Neural cell (in vitro differentiated cells): ENCODE measurements at regions not wholly inside any gene's neighbourhood (a gene's known extent, or its start where the extent isn't known, plus 50 kb on each side); places are given as distances from the start of the nearest gene placed in this dataset.

Source experiments
- H2AFZ ChIP-seq: fragments of 200-600, 300-800 bp; sonication (generic), shearing (Covaris generic); 2 replicates; pipeline ENCODE4 v1.6.0; 2014; ENCODE audit warnings: low read depth, mild to moderate bottlenecking, antibody characterized with exemption, low read length, moderate library complexity
- H3F3A ChIP-seq: fragments of 200-600 bp; shearing (Covaris generic); 2 replicates; pipeline ENCODE4 v1.6.1; 2016; ENCODE audit warnings: mild to moderate bottlenecking, moderate library complexity, mixed read lengths, antibody characterized with exemption, low read length; ENCODE audit not compliant: insufficient read depth, poor library complexity, severe bottlenecking
- H3K27ac ChIP-seq: fragments of 200-600, 300-800 bp; sonication (generic), shearing (Covaris generic); 2 replicates; pipeline ENCODE4 v1.5.1; 2014; ENCODE audit warnings: mild to moderate bottlenecking, low read length, moderate library complexity
- H3K27me3 ChIP-seq: fragments of 300-800, 200-600 bp; sonication (generic), shearing (Covaris generic); 2 replicates; pipeline ENCODE4 v1.6.0; 2014; ENCODE audit warnings: mild to moderate bottlenecking, low read depth, low read length, moderate library complexity; ENCODE audit not compliant: insufficient read depth
- H3K36me3 ChIP-seq: fragments of 300-800, 200-600 bp; sonication (generic), shearing (Covaris generic); 2 replicates; pipeline ENCODE4 v1.5.1; 2014; ENCODE audit warnings: mild to moderate bottlenecking, antibody characterized with exemption, low read length, moderate library complexity; ENCODE audit not compliant: insufficient read depth
- H3K4me2 ChIP-seq: fragments of 300-800, 200-600 bp; sonication (generic), shearing (Covaris generic); 2 replicates; pipeline ENCODE4 v1.6.0; 2014; ENCODE audit warnings: mild to moderate bottlenecking, low read length
- H3K4me3 ChIP-seq: fragments of 300-800, 200-600 bp; sonication (generic), shearing (Covaris generic); 2 replicates; pipeline ENCODE4 v1.5.1; 2014; ENCODE audit warnings: mild to moderate bottlenecking, low read length, moderate library complexity
- H3K79me2 ChIP-seq: fragments of 200-600 bp; shearing (Covaris generic); replicated peaks from 2 replicates; pipeline ENCODE4 v1.6.0; 2014; ENCODE audit warnings: mild to moderate bottlenecking, low read length, moderate library complexity; ENCODE audit not compliant: insufficient read depth
- H3K9ac ChIP-seq: fragments of 300-800, 200-600 bp; sonication (generic), shearing (Covaris generic); 2 replicates; pipeline ENCODE4 v1.6.1; 2016; ENCODE audit warnings: mild to moderate bottlenecking, low read length, mixed read lengths
- H3K9me2 ChIP-seq: fragments of 200-600 bp; shearing (Covaris generic); 2 replicates; pipeline ENCODE4 v1.6.1; 2016; ENCODE audit warnings: mild to moderate bottlenecking, low read length, mixed read lengths; ENCODE audit not compliant: insufficient read depth
- H3K9me3 ChIP-seq: fragments of 200-600, 300-800 bp; sonication (generic), shearing (Covaris generic); 2 replicates; pipeline ENCODE4 v1.6.1; 2016; ENCODE audit warnings: mild to moderate bottlenecking, mixed run types, low read length, moderate library complexity, mixed read lengths
- H4K20me1 ChIP-seq: fragments of 200-600 bp; shearing (Covaris generic); 2 replicates; pipeline ENCODE4 v1.6.1; 2016; ENCODE audit warnings: mild to moderate bottlenecking, mixed run types; ENCODE audit not compliant: insufficient read depth
- EZH2 ChIP-seq: fragments of 200-600, 300-800 bp; shearing (Covaris generic), sonication (generic); IDR thresholded peaks from 2 replicates; pipeline ENCODE4 v1.6.1; 2014; ENCODE audit warnings: antibody characterized with exemption, low read length, borderline replicate concordance, mild to moderate bottlenecking; ENCODE audit not compliant: insufficient read depth, poor library complexity, severe bottlenecking
- MXI1 ChIP-seq: fragments of 450-650 bp; conservative IDR thresholded peaks from 2 replicates; pipeline ENCODE4 v1.6.1; 2014; ENCODE audit warnings: antibody characterized with exemption, mild to moderate bottlenecking; ENCODE audit not compliant: poor library complexity, severe bottlenecking
- POLR2AphosphoS5 ChIP-seq: IDR thresholded peaks from 2 replicates; pipeline ENCODE4 v1.6.1; 2012
- TF ChIP-seq, protein P1 (sequence below): IDR thresholded peaks from 2 replicates; pipeline ENCODE4 v1.6.1; 2012; ENCODE audit warnings: borderline replicate concordance

DNA sequence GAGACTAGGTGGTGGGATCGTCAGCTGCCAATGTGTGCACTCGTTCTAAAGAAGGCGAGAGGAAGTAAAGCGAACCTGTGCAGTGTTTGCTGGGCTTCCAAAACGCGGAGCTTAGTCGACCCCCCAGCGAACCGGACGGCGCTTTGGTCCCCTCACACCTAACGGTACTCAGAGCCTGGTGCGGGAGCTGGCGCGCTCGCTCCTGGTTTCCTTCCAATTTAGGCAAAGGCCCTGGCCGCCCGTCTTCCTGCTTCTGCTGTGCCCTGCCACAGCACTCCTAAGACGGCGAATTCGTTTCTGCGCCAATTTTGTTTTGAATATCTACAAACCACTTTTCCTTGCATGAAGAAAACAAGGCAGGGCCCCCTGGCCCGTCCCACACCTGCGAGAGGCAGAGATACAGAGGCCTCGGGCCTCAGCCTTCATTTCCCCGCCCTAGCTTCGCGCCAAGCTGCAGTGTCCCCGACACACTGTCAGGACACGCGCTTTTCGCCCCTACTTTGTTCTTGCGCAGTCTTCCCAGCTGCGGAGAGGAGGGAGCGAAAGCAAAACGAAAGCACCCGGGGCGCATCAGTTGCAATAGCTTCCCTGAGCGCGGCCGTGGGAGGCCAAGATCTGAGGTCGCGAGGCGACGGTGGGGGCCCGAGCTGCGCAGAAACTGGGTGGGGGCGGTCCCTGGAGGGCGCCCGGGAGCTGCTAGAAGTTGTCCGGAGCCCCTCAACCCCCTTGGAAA lies 111.9 kb downstream of the KCNRG start:
- Histone ChIP-seq H3F3A (no peaks in the 10 kb centered on the region), H3K9me3 (no peaks in the 10 kb centered on the region), H3K79me2 (peaks cover 11% of the 10 kb centered on the region), H3K9ac (no peak overlapping the region), H3K36me3 (no peaks in the 10 kb centered on the region), H2AFZ (no peak overlapping the region), H3K9me2 (no peaks in the 10 kb centered on the region), H3K4me3 (no peak overlapping the region), H3K27ac (no peak overlapping the region), H3K27me3 (peaks cover 64% of the 10 kb centered on the region), H3K4me2 (no peak overlapping the region), H4K20me1 (no peaks in the 10 kb centered on the region)
- TF ChIP-seq POLR2AphosphoS5 (peak; percentile 65), EZH2 (peak; percentile 6)
- TF ChIP-seq, protein P1, sequence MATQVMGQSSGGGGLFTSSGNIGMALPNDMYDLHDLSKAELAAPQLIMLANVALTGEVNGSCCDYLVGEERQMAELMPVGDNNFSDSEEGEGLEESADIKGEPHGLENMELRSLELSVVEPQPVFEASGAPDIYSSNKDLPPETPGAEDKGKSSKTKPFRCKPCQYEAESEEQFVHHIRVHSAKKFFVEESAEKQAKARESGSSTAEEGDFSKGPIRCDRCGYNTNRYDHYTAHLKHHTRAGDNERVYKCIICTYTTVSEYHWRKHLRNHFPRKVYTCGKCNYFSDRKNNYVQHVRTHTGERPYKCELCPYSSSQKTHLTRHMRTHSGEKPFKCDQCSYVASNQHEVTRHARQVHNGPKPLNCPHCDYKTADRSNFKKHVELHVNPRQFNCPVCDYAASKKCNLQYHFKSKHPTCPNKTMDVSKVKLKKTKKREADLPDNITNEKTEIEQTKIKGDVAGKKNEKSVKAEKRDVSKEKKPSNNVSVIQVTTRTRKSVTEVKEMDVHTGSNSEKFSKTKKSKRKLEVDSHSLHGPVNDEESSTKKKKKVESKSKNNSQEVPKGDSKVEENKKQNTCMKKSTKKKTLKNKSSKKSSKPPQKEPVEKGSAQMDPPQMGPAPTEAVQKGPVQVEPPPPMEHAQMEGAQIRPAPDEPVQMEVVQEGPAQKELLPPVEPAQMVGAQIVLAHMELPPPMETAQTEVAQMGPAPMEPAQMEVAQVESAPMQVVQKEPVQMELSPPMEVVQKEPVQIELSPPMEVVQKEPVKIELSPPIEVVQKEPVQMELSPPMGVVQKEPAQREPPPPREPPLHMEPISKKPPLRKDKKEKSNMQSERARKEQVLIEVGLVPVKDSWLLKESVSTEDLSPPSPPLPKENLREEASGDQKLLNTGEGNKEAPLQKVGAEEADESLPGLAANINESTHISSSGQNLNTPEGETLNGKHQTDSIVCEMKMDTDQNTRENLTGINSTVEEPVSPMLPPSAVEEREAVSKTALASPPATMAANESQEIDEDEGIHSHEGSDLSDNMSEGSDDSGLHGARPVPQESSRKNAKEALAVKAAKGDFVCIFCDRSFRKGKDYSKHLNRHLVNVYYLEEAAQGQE, result no peak

DNA sequence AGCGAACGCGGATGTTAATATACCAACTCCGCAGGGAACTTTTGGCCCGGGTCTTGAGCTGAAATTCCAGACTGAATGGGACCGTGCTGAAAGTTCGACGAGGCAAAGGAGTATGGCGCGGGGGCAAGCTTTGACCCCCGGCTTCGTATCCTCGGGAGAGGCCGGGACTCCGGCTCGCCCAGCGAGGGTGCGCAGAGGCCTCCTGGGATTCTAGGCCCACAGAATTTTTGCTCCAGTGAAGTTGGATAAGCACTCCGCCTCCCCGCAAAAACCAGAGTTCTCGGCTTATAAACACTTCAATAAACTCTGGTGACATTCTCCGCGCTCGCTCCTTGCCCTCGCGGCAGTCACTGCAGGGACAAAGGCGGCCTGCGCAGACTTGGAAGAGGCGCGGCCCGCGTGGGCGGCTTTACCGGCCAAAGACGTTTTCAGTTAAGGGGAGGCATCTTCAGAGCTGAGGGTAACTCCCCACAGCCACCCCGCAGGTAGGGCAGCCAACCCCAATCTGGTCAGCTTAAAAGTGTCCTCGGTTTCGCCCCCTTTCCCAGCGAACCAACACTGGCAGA lies 112.6 kb downstream of the KCNRG start:
- H3K27me3 ChIP-seq, result peaks cover 71% of the 10 kb centered on the region
- H3K4me2 ChIP-seq, result no peak overlapping the region

DNA sequence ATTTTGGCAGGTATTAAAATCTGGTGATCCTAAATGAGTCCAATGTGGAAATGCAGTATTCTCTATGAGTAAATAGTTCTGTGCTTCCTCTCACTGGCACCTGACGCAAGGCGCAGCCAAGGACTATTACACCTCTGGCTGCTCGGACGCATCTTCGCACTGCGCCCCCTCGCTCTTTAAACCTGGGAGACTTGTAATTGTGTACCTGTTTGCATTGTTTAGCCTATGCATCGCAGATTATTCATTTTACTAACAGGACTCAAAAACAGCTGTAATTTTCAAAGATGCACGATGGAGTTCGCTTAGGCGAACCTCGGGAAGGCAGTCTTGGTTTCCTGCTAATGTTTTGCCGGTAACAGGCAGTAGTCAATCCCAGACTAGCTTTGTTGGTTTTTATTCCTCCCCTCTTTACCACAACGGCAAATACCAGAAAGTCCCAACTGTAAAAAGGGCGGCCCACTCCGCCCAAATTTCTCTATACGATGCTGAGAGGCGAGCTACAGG lies 113.2 kb downstream of the KCNRG start:
- TF ChIP-seq, protein P1, result no peak
- TF ChIP-seq EZH2, result no peak
- H3K9ac ChIP-seq, result no peak overlapping the region
- H2AFZ ChIP-seq, result no peak overlapping the region
- H3K9me2 ChIP-seq, result no peaks in the 10 kb centered on the region
- no peaks in the 10 kb centered on the region for H3K36me3 ChIP-seq
- no peak overlapping the region for H3K4me3 ChIP-seq
- H3K4me2 ChIP-seq, result no peak overlapping the region
- no peaks in the 10 kb centered on the region for H3K9me3 ChIP-seq
- H3K27ac ChIP-seq, result no peak overlapping the region
- no peaks in the 10 kb centered on the region for H3F3A ChIP-seq
- H4K20me1 ChIP-seq, result no peaks in the 10 kb centered on the region
- peaks cover 77% of the 10 kb centered on the region for H3K27me3 ChIP-seq
- H3K79me2 ChIP-seq, result no peaks in the 10 kb centered on the region

More for the DNA sequence above, 112.6 kb downstream of the KCNRG start:
- Histone ChIP-seq H3K36me3 (no peaks in the 10 kb centered on the region), H3K9me3 (no peaks in the 10 kb centered on the region), H3K9me2 (no peaks in the 10 kb centered on the region), H3K79me2 (peaks cover 5% of the 10 kb centered on the region), H3K9ac (no peak overlapping the region), H2AFZ (no peak overlapping the region), H4K20me1 (no peaks in the 10 kb centered on the region), H3F3A (no peaks in the 10 kb centered on the region), H3K27ac (no peak overlapping the region), H3K4me3 (no peak overlapping the region)
- TF ChIP-seq MXI1 (no peak), EZH2 (peak; percentile 71), POLR2AphosphoS5 (peak; percentile 10)
